ENCODE measurements at regions not wholly inside any gene's neighbourhood (a gene's known extent, or its start where the extent isn't known, plus 50 kb on each side); places are given as distances from the start of the nearest gene placed in this dataset.

GRCh38 chr15:62485170-62485720 is 320.2 kb upstream of the C2CD4B start:
- WGBS, 4 donors: 77 to 86% (median 85%) methylated on average over 6 of the region's 6 CpGs
- no peaks in the 10 kb centered on the region for H3K27me3 ChIP-seq
- intact Hi-C loops (cut with DNase I): no loop called here
- ATAC-seq (no peak), DNase-seq (no peak)
- H3K36me3 ChIP-seq: no peaks in the 10 kb centered on the region
- no peaks in the 10 kb centered on the region for H3K9me3 ChIP-seq
- no peak for TF ChIP-seq CTCF (IDR thresholded peaks at IDR 0.05)
- no peak for TF ChIP-seq POLR2A (IDR thresholded peaks at IDR 0.05)
- peaks cover 0 to 40% (median 19%) of the 10 kb centered on the region in 12 donors for H3K4me1 ChIP-seq
- no peak overlapping the region for H3K27ac ChIP-seq
- no peak overlapping the region for H3K4me3 ChIP-seq

- intact Hi-C loops (cut with DNase I): no loop called here
- ATAC-seq (no peak), DNase-seq (no peak)
- H3K27ac ChIP-seq: no peak overlapping the region
- 96 to 97% (median 97%) methylated on average over 1 of the region's 1 CpG for WGBS, 4 donors
- H3K27me3 ChIP-seq: no peaks in the 10 kb centered on the region
- no peaks in the 10 kb centered on the region for H3K36me3 ChIP-seq
- TF ChIP-seq POLR2A (IDR thresholded peaks at IDR 0.05): no peak
- no peak for TF ChIP-seq CTCF (IDR thresholded peaks at IDR 0.05)
- peaks cover 0 to 40% (median 19%) of the 10 kb centered on the region in 12 donors for H3K4me1 ChIP-seq
- H3K4me3 ChIP-seq: no peak overlapping the region
- H3K9me3 ChIP-seq: no peaks in the 10 kb centered on the region
These were observed 321.0 kb upstream of the C2CD4B start for GRCh38 chr15:62486041-62486440.

- intact Hi-C loops (cut with DNase I): no loop called here
- H3K27ac ChIP-seq: no peak overlapping the region
- 72 to 85% (median 78%) methylated on average over 1 of the region's 1 CpG for WGBS, 4 donors
- peaks cover 0 to 31% (median 12%) of the 10 kb centered on the region in 12 donors for H3K4me1 ChIP-seq
- H3K9me3 ChIP-seq: no peaks in the 10 kb centered on the region
- no peaks in the 10 kb centered on the region for H3K36me3 ChIP-seq
- TF ChIP-seq POLR2A (IDR thresholded peaks at IDR 0.05): no peak
- no peak for TF ChIP-seq CTCF (IDR thresholded peaks at IDR 0.05)
- no peak for DNase-seq
- no peak overlapping the region for H3K4me3 ChIP-seq
- H3K27me3 ChIP-seq: no peaks in the 10 kb centered on the region
- ATAC-seq: no peak
These were observed 323.3 kb upstream of the C2CD4B start for GRCh38 chr15:62488387-62488786.

- WGBS, 4 donors: 60 to 82% (median 73%) methylated on average over 2 of the region's 2 CpGs
- H3K4me1 ChIP-seq: peaks cover 3 to 40% (median 27%) of the 10 kb centered on the region in 12 donors
- no peaks in the 10 kb centered on the region for H3K27me3 ChIP-seq
- no peaks in the 10 kb centered on the region for H3K36me3 ChIP-seq
- DNase-seq (no peak), ATAC-seq (no peak)
- no peak overlapping the region for H3K27ac ChIP-seq
- no peak overlapping the region for H3K4me3 ChIP-seq
- TF ChIP-seq POLR2A (IDR thresholded peaks at IDR 0.05) (no peak), CTCF (IDR thresholded peaks at IDR 0.05) (no peak)
- intact Hi-C loops (cut with DNase I): no loop called here
- H3K9me3 ChIP-seq: no peaks in the 10 kb centered on the region
These were observed 326.6 kb upstream of the C2CD4B start for GRCh38 chr15:62491642-62492041.

Measured in heart left ventricle (tissue), 16 donors.